ENCODE measurements at regions not wholly inside any gene's neighbourhood (a gene's known extent, or its start where the extent isn't known, plus 50 kb on each side); places are given as distances from the start of the nearest gene placed in this dataset.

- DNase-seq (ENCODE audit: low read depth) = peak; percentile 81
- H3K4me3 ChIP-seq (ENCODE audit: low read depth, low read length) = no peak overlapping the region
- TF ChIP-seq CTCF (IDR thresholded peaks at IDR 0.05; ENCODE audit: insufficient read depth, low read depth, low read length) = no peak
These were observed 204.4 kb downstream of the ZNF330 start for GRCh38 chr4:141425124-141425523.

DNA sequence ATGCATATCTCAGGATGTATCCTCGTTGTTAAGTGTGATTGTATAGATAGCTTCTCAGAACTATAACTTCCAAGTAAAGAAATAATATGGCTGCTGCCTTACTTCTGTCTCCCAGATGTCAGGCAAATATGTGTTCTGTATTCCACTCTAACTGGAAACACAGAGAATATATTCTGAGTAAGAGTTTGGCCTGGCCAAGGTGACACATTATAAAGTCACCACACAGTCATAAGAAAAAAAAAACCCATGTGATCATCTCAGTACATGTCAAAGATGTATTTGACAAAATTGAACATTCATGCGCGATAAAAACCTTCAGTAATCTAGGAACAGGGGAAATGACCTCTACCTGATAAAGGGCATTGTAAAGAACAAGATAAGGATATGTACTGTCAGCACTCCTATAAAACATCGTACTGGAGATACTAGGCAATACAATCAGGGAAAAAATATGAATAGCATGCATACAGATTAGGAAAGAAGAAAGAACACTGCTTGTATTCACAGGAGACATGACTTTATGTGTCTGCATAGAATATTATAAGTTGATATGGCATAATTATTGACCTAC, 207.1 kb downstream of the ZNF330 start:
- TF ChIP-seq CTCF (IDR thresholded peaks at IDR 0.05; ENCODE audit: insufficient read depth, low read depth, low read length) = no peak
- H3K4me3 ChIP-seq (ENCODE audit: low read depth, low read length) = no peak overlapping the region
- DNase-seq (ENCODE audit: low read depth) = no peak

DNA sequence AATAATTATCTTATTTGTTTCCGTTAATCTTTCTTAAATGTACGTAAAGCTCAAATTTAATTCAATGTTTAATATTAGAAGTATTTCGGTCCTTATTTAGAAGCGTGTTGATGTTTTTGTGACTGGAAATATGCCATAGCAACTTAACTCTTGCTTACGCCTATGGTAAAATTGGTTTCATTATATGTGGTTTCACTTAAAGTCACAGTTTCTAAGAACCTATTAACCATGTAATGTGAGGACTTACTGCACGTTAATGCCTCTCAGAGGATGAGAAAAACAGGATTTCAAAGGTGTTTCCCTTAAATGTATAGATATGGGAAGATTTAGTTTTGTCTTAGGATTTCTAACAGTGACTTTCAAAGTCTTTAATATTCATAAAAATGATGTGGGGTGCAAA, 206.4 kb upstream of the IL15 start:
- DNase-seq (ENCODE audit: low read depth) = no peak
- H3K4me3 ChIP-seq (ENCODE audit: low read depth, low read length) = no peak overlapping the region
- TF ChIP-seq CTCF (IDR thresholded peaks at IDR 0.05; ENCODE audit: insufficient read depth, low read depth, low read length) = no peak

DNA sequence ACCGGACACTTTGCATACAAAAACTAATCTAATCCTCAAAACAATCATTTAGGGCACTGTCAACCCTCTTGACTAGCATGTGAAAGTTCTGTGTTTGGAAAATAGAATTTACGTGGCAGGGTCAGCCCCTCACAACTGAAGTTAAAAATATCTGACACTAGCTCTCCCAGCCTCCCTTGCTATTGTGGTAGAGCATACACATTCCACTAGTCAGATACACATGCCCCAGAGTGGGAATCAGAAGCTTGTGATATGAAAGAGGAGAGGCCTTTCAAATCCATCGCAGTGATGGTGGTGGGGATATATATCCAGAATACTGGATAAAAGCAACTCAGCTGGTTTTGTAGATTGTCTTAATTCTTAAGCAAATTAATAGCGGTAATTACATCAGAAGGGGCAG, 205.7 kb upstream of the IL15 start:
- DNase-seq (ENCODE audit: low read depth) = no peak
- TF ChIP-seq CTCF (IDR thresholded peaks at IDR 0.05; ENCODE audit: insufficient read depth, low read depth, low read length) = no peak
- H3K4me3 ChIP-seq (ENCODE audit: low read depth, low read length) = no peak overlapping the region

DNA sequence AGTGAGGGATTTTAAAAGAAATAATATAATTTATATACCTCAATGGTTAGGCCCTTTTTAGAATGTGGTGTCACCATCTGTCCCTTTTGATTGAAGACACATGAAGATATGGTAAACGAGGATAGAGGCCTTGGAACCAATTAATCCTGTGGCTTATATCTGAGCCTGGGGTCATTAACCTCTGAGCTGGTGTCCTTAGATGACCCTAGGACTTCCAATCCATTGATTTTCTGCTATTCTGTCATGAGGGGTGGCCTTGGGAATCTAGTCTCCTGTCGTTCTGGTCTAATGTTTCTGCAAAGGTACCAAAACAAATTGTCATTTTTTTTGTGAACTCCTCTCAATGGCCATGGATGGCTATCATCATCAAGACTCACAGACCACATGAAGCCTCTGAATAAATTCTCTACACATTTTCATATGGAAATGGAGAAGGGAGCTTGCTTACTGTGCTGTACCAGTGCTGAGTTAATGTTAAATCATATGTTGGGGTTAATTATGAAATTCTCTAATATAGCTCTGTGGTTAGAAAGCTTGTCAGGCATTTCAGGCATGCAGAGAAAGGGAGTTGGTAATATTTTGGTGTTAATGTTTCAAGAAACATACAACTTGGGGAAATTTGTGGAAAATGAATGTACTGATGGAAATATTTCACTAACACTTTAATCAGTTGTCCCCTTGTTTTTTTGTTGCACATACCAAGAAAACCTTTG, 204.2 kb upstream of the IL15 start:
- no peak for TF ChIP-seq CTCF (IDR thresholded peaks at IDR 0.05; ENCODE audit: insufficient read depth, low read depth, low read length)
- peak; percentile 16 for DNase-seq (ENCODE audit: low read depth)
- no peak overlapping the region for H3K4me3 ChIP-seq (ENCODE audit: low read depth, low read length)

DNA sequence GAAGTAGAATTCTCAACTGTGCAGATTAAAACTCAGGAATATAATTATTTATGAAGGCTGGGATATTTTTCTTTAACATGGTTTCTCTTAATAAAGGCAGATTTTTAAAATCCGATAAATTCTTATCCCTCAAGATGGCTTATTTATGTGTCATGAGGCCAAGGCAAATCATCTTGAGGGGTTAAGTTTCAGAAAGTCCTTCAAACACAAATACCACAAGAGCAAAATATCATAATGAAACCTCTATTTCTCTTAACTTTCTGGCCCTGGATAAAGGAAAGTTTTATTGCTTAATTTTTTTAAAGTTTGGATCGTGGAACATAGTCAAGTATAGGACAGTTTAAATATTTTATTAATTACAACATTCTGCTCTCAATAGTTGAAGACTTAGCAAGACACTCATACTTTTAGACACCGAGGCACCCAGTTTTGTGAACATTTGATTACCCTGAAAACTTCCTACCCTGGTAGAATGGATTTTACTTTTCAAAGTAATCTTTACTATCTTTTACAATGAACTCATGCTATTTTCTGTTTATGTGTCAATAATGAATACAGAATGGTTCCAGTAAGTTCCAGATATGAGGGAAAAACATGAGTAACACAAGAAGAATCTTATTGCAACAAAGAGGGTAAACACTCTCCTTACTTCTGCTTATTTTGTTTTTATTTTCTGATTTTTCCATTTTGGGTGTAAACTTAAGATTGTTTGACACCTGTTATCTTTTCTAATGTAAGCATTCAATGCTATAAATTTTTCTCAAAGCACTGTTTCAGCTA, 200.7 kb upstream of the IL15 start:
- peak; percentile 46 for DNase-seq (ENCODE audit: low read depth)
- TF ChIP-seq CTCF (IDR thresholded peaks at IDR 0.05; ENCODE audit: insufficient read depth, low read depth, low read length) = no peak
- no peak overlapping the region for H3K4me3 ChIP-seq (ENCODE audit: low read depth, low read length)

All from fibroblast of villous mesenchyme (primary cell).